IMR-90 (cell line): ENCODE measurements at regions not wholly inside any gene's neighbourhood (a gene's known extent, or its start where the extent isn't known, plus 50 kb on each side); places are given as distances from the start of the nearest gene placed in this dataset.

Experiments used
- ATAC-seq: fragments of 200-7000 bp; cut with Tn5 transposase; 2 replicates; pipeline ENCODE4 v1.9.1; 2020; ENCODE audit warnings: low read depth, mild to moderate bottlenecking, moderate library complexity
- BruUV-seq: library from RNA; stranded (reverse); fragments of 400-500 nt; replicated peaks from 2 replicates; lab custom pipeline; 2021; lab: Mats Ljungman, UMichigan
- CTCF ChIA-PET: fragments of 300-600 bp; formaldehyde crosslinking; extraction: SDS; loops from one replicate; lab custom pipeline; 2021; ENCODE audit warnings: antibody characterized with exemption; lab: Yijun Ruan, JAX
- POLR2A ChIA-PET: fragments of 300-600 bp; sonication (Branson Sonifier 250); formaldehyde crosslinking; loops from one replicate; lab custom pipeline; 2022; ENCODE audit warnings: antibody characterized with exemption; ENCODE audit not compliant: unreplicated experiment; lab: Charles Lee
- DNase-seq: peaks from one replicate; pipeline ENCODE4 v3.0.0; 2013
- H2AFZ ChIP-seq: replicated peaks from 2 replicates; pipeline ENCODE3; 2013; ENCODE audit warnings: low read length, mild to moderate bottlenecking; ENCODE audit not compliant: poor library complexity
- H2AK5ac ChIP-seq: 2 replicates; pipeline ENCODE4 v1.6.1; 2013; ENCODE audit warnings: low read depth, low read length, inconsistent platforms
- H2AK9ac ChIP-seq: replicated peaks from 2 replicates; pipeline ENCODE3; 2013; ENCODE audit warnings: mild to moderate bottlenecking, low read depth, low read length, moderate library complexity; ENCODE audit not compliant: poor library complexity
- H2BK120ac ChIP-seq: 2 replicates; pipeline ENCODE4 v1.6.1; 2013; ENCODE audit warnings: low read depth, low read length, inconsistent platforms
- H2BK15ac ChIP-seq: 3 replicates; pipeline ENCODE4 v1.6.1; 2013; ENCODE audit warnings: low read depth, low read length, inconsistent platforms
- H2BK20ac ChIP-seq: 2 replicates; pipeline ENCODE4 v1.6.1; 2013; ENCODE audit warnings: low read depth, mild to moderate bottlenecking, inconsistent platforms, low read length, moderate library complexity
- H2BK5ac ChIP-seq: 2 replicates; pipeline ENCODE4 v1.6.1; 2013; ENCODE audit warnings: mild to moderate bottlenecking, low read depth, low read length, inconsistent platforms; ENCODE audit not compliant: poor library complexity, severe bottlenecking
- H3K14ac ChIP-seq: replicated peaks from 2 replicates; pipeline ENCODE4 v1.6.1; 2013; ENCODE audit warnings: low read depth, low read length, inconsistent platforms
- H3K18ac ChIP-seq: 2 replicates; pipeline ENCODE4 v1.6.1; 2013; ENCODE audit warnings: low read depth, low read length, control low read depth
- H3K23ac ChIP-seq: 2 replicates; pipeline ENCODE4 v1.6.1; 2013; ENCODE audit warnings: low read depth, low read length, inconsistent platforms
- H3K27ac ChIP-seq: 2 replicates; pipeline ENCODE4 v1.5.1; 2013; ENCODE audit warnings: mild to moderate bottlenecking, control low read depth, low read length; ENCODE audit not compliant: insufficient read depth
- H3K27me3 ChIP-seq: 2 replicates; pipeline ENCODE4 v1.6.1; 2013; ENCODE audit warnings: low read length; ENCODE audit not compliant: control insufficient read depth, insufficient read depth
- H3K36me3 ChIP-seq: 2 replicates; pipeline ENCODE4 v1.6.1; 2013; ENCODE audit warnings: low read length, mixed read lengths; ENCODE audit not compliant: control insufficient read depth, insufficient read depth
- H3K4ac ChIP-seq: 2 replicates; pipeline ENCODE4 v1.6.1; 2013; ENCODE audit warnings: low read depth, low read length, inconsistent platforms
- H3K4me1 ChIP-seq: 2 replicates; pipeline ENCODE4 v1.6.1; 2013; ENCODE audit warnings: low read length, mixed read lengths; ENCODE audit not compliant: control insufficient read depth, insufficient read depth
- H3K4me2 ChIP-seq: 2 replicates; pipeline ENCODE4 v1.6.1; 2013; ENCODE audit warnings: low read depth, mild to moderate bottlenecking, control low read depth, low read length, moderate library complexity
- H3K4me3 ChIP-seq: 2 replicates; pipeline ENCODE4 v1.5.1; 2013; ENCODE audit warnings: low read depth, mild to moderate bottlenecking, control low read depth, low read length, moderate library complexity; ENCODE audit not compliant: insufficient read depth
- H3K56ac ChIP-seq: 2 replicates; pipeline ENCODE4 v1.6.1; 2013; ENCODE audit warnings: low read length, inconsistent platforms; ENCODE audit not compliant: insufficient read depth; ENCODE audit errors: extremely low read depth
- H3K79me1 ChIP-seq, 2 experiments: 2 replicates each; pipeline ENCODE4 v1.6.1; 2013; ENCODE audit warnings: low read length in 2 of 2, inconsistent platforms in 1 of 2, low read depth in 1 of 2
- H3K9ac ChIP-seq: 2 replicates; pipeline ENCODE4 v1.6.1; 2013; ENCODE audit warnings: low read depth, low read length, control low read depth
- H3K9me1 ChIP-seq: 2 replicates; pipeline ENCODE4 v1.6.1; 2013; ENCODE audit warnings: low read length, inconsistent platforms; ENCODE audit not compliant: insufficient read depth
- H3K9me3 ChIP-seq: 2 replicates; pipeline ENCODE4 v1.6.1; 2013; ENCODE audit warnings: low read length; ENCODE audit not compliant: control insufficient read depth, insufficient read depth
- H4K20me1 ChIP-seq: 2 replicates; pipeline ENCODE4 v1.6.1; 2013; ENCODE audit warnings: low read length, inconsistent platforms; ENCODE audit not compliant: insufficient read depth
- H4K5ac ChIP-seq: 2 replicates; pipeline ENCODE4 v1.6.1; 2013; ENCODE audit warnings: mild to moderate bottlenecking, low read depth, low read length, control low read depth
- H4K8ac ChIP-seq, 2 experiments: 2 replicates each; pipeline ENCODE4 v1.6.1; 2013; ENCODE audit warnings: low read depth in 2 of 2, low read length in 2 of 2, control low read depth in 1 of 2, inconsistent platforms in 1 of 2
- H4K91ac ChIP-seq: 2 replicates; pipeline ENCODE4 v1.6.1; 2013; ENCODE audit warnings: low read depth, low read length, inconsistent platforms; ENCODE audit not compliant: insufficient read depth
- CEBPB ChIP-seq: IDR thresholded peaks from 2 replicates; pipeline ENCODE4 v1.6.1; 2012; ENCODE audit warnings: low read depth, low read length, improper control_type of control experiment
- CHD1 ChIP-seq: IDR thresholded peaks from 2 replicates; pipeline ENCODE4 v1.6.1; 2012; ENCODE audit warnings: low read depth, low read length, improper control_type of control experiment
- CTCF ChIP-seq: conservative IDR thresholded peaks from 2 replicates; pipeline ENCODE4 v1.5.1; 2012; ENCODE audit warnings: mild to moderate bottlenecking, low read depth, low read length, improper control_type of control experiment
- FOS ChIP-seq: fragments of 150-350 bp; IDR thresholded peaks from 2 replicates; pipeline ENCODE4 v1.6.1; 2016; ENCODE audit warnings: low read depth, low read length
- MAFK ChIP-seq: IDR thresholded peaks from 2 replicates; pipeline ENCODE4 v1.6.1; 2012; ENCODE audit warnings: low read depth, low read length, improper control_type of control experiment
- MXI1 ChIP-seq: IDR thresholded peaks from 2 replicates; pipeline ENCODE4 v1.6.1; 2012; ENCODE audit warnings: low read depth, mild to moderate bottlenecking, low read length, moderate library complexity, borderline replicate concordance
- POLR2A ChIP-seq: IDR thresholded peaks from 2 replicates; pipeline ENCODE4 v1.6.1; 2012; ENCODE audit warnings: mild to moderate bottlenecking, low read depth, low read length
- RFX5 ChIP-seq: IDR thresholded peaks from 2 replicates; pipeline ENCODE4 v1.8.0; 2012; ENCODE audit warnings: low read depth, mild to moderate bottlenecking, low read length, moderate library complexity
- SMC3 ChIP-seq: fragments of 150-350 bp; IDR thresholded peaks from 2 replicates; pipeline ENCODE4 v1.6.1; 2016; ENCODE audit warnings: low read depth, mild to moderate bottlenecking, antibody characterized with exemption, low read length, moderate library complexity
- WGBS, 2 experiments: methylation state at CpG; one replicate each; pipeline versions ENCODE4 v1.1.5 to v1.1.7; 2013; ENCODE audit warnings: missing lambda C conversion rate in 2 of 2; ENCODE audit not compliant: insufficient read length in 1 of 2; ENCODE audit errors: extremely low coverage in 2 of 2; 5-methylcytosine and 5-hydroxymethylcytosine counted together
- dilution Hi-C: fragments of 300-500 bp; cut with HindIII; formaldehyde crosslinking; loops from one replicate; pipeline ENCODE4 v1.14.3; 2018; ENCODE audit warnings: low sequenced_read_pairs; ENCODE audit not compliant: unreplicated experiment
- in situ Hi-C: fragments of 300-500 bp; cut with MboI; formaldehyde crosslinking; loops from 3 replicates; pipeline ENCODE4 v1.14.3; 2019; ENCODE audit warnings: low sequenced_read_pairs, inconsistent platforms, mixed read lengths
- intact Hi-C: fragments of 100-400 bp; cut with micrococcal nuclease; formaldehyde crosslinking; loops from 2 replicates; pipeline ENCODE4 v1.10.0; 2022

GRCh38 chr4:162682651-162683050 is 484.0 kb downstream of the NAF1 start:
- Histone ChIP-seq H3K4me1 (no peaks in the 10 kb centered on the region), H3K23ac (no peak overlapping the region), H2BK15ac (no peak overlapping the region), H3K9ac (no peak overlapping the region), H3K9me1 (no peaks in the 10 kb centered on the region), H3K4ac (no peak overlapping the region), H3K27me3 (no peaks in the 10 kb centered on the region), H3K4me3 (no peak overlapping the region), H3K36me3 (no peaks in the 10 kb centered on the region), H2AFZ (no peak overlapping the region), H3K14ac (no peak overlapping the region), H2AK5ac (no peak overlapping the region), H3K9me3 (no peaks in the 10 kb centered on the region), H2BK5ac (no peak overlapping the region), H2BK120ac (no peak overlapping the region), H2BK20ac (no peak overlapping the region), H3K27ac (no peak overlapping the region), H4K20me1 (no peaks in the 10 kb centered on the region), H3K4me2 (no peak overlapping the region), H2AK9ac (no peak overlapping the region), H4K5ac (no peak overlapping the region), H3K18ac (no peak overlapping the region), H3K56ac (no peak overlapping the region), H4K91ac (no peak overlapping the region), H3K79me1 (no peaks in the 10 kb centered on the region), H4K8ac (no peak overlapping the region)
- in situ Hi-C loops (no loop called here), dilution Hi-C loops (no loop called here), intact Hi-C loops (no loop called here)
- CTCF ChIA-PET = no interaction called here
- POLR2A ChIA-PET = no interaction called here
- WGBS, 2 experiments = no CpG with 5 or more reads among the region's 1 CpG
- no TSS peak for BruUV-seq
- ATAC-seq (no peak), DNase-seq (no peak)
- no peak for TF ChIP-seq CHD1
- TF ChIP-seq CTCF = no peak
- TF ChIP-seq MXI1 = no peak
- TF ChIP-seq SMC3 = no peak
- TF ChIP-seq RFX5 = no peak
- no peak for TF ChIP-seq POLR2A
- TF ChIP-seq MAFK = no peak
- TF ChIP-seq FOS = no peak
- no peak for TF ChIP-seq CEBPB
